IMR-90 (cell line): ENCODE measurements at regions not wholly inside any gene's neighbourhood (a gene's known extent, or its start where the extent isn't known, plus 50 kb on each side); places are given as distances from the start of the nearest gene placed in this dataset.

ENCODE experiments used
- BHLHE40 ChIP-seq: fragments of 150-350 bp; IDR thresholded peaks from 2 replicates; pipeline ENCODE4 v1.6.1; 2016; ENCODE audit warnings: mild to moderate bottlenecking, low read depth, low read length
- CEBPB ChIP-seq: IDR thresholded peaks from 2 replicates; pipeline ENCODE4 v1.6.1; 2012; ENCODE audit warnings: low read depth, low read length, improper control_type of control experiment
- CHD1 ChIP-seq: IDR thresholded peaks from 2 replicates; pipeline ENCODE4 v1.6.1; 2012; ENCODE audit warnings: low read depth, low read length, improper control_type of control experiment
- CTCF ChIP-seq: conservative IDR thresholded peaks from 2 replicates; pipeline ENCODE4 v1.5.1; 2012; ENCODE audit warnings: mild to moderate bottlenecking, low read depth, low read length, improper control_type of control experiment
- FOS ChIP-seq: fragments of 150-350 bp; IDR thresholded peaks from 2 replicates; pipeline ENCODE4 v1.6.1; 2016; ENCODE audit warnings: low read depth, low read length
- NFE2L2 ChIP-seq: fragments of 150-350 bp; IDR thresholded peaks from 2 replicates; pipeline ENCODE4 v1.6.1; 2016; ENCODE audit warnings: low read depth, mild to moderate bottlenecking, low read length
- POLR2A ChIP-seq: IDR thresholded peaks from 2 replicates; pipeline ENCODE4 v1.6.1; 2012; ENCODE audit warnings: mild to moderate bottlenecking, low read depth, low read length
- RAD21 ChIP-seq: IDR thresholded peaks from 2 replicates; pipeline ENCODE4 v1.6.1; 2012; ENCODE audit warnings: low read length, improper control_type of control experiment
- SMC3 ChIP-seq: fragments of 150-350 bp; IDR thresholded peaks from 2 replicates; pipeline ENCODE4 v1.6.1; 2016; ENCODE audit warnings: low read depth, mild to moderate bottlenecking, antibody characterized with exemption, low read length, moderate library complexity
- USF2 ChIP-seq: fragments of 150-350 bp; IDR thresholded peaks from 2 replicates; pipeline ENCODE4 v1.6.1; 2017; ENCODE audit warnings: mild to moderate bottlenecking, antibody characterized with exemption, low read length, low read depth

- TF ChIP-seq FOS (no peak), CTCF (no peak), NFE2L2 (no peak), POLR2A (no peak), RAD21 (no peak), CHD1 (no peak), BHLHE40 (no peak), CEBPB (no peak), USF2 (no peak), SMC3 (no peak)
Observed at GRCh38 chr18:78720456-78721237, 259.0 kb upstream of the SALL3 start.
